B cell (primary cell): ENCODE measurements at regions not wholly inside any gene's neighbourhood (a gene's known extent, or its start where the extent isn't known, plus 50 kb on each side); places are given as distances from the start of the nearest gene placed in this dataset.

Experiments
- ATAC-seq: fragments of 200-7000 bp; cut with Tn5 transposase; one replicate; pipeline ENCODE4 v1.10.0; 2021; ENCODE audit warnings: low read depth, mild to moderate bottlenecking, moderate number of reproducible peaks, moderate library complexity
- CTCF ChIA-PET: fragments of 350-600 bp; sonication (Branson Sonifier 250); formaldehyde crosslinking; loops from one replicate; lab custom pipeline; 2021; ENCODE audit warnings: antibody characterized with exemption, inconsistent platforms; lab: Charles Lee
- POLR2A ChIA-PET: fragments of 350-600 bp; sonication (Branson Sonifier 250); formaldehyde crosslinking; loops from one replicate; lab custom pipeline; 2021; ENCODE audit warnings: antibody characterized with exemption; lab: Charles Lee
- DNase-seq: peaks from one replicate; pipeline ENCODE4 v3.0.0; 2013
- H2AFZ ChIP-seq: 2 replicates; pipeline ENCODE4 v1.6.1; 2012; ENCODE audit warnings: mild to moderate bottlenecking, low read depth, low read length; ENCODE audit not compliant: insufficient read depth, poor library complexity, severe bottlenecking
- H3K27ac ChIP-seq, 2 donors: 1 replicate in 1 of 2; 2 replicates in 1 of 2; pipeline ENCODE4 v1.5.1; 2012 to 2013; ENCODE audit warnings: low read length in 2 of 2, mild to moderate bottlenecking in 2 of 2, moderate library complexity in 1 of 2
- H3K27me3 ChIP-seq, 4 experiments: fragments of 200-600 bp in 1 of 4; sonication (generic) in 1 of 4; replicated peaks in 1 of 4; 1 replicate in 2 of 4; 2 replicates in 2 of 4; pipeline versions ENCODE4 v1.6.1 to v1.7.0; 2013 to 2016; ENCODE audit warnings: low read length in 3 of 4, mild to moderate bottlenecking in 2 of 4, mixed read lengths in 1 of 4, moderate library complexity in 1 of 4; ENCODE audit not compliant: insufficient read depth in 4 of 4, control insufficient read depth in 3 of 4; ENCODE audit errors: control extremely low read depth in 1 of 4
- H3K36me3 ChIP-seq, 2 experiments: replicated peaks in 1 of 2; 1 replicate in 1 of 2; 2 replicates in 1 of 2; pipeline versions ENCODE4 v1.6.1 to v1.7.1; 2013; ENCODE audit warnings: low read length in 1 of 2; ENCODE audit not compliant: insufficient read depth in 2 of 2, control insufficient read depth in 1 of 2; ENCODE audit errors: control extremely low read depth in 1 of 2, extremely low read depth in 1 of 2
- H3K4me1 ChIP-seq, 2 donors: fragments of 200-600 bp in 1 of 2; sonication (generic) in 1 of 2; 1 replicate in 1 of 2; 2 replicates in 1 of 2; pipeline versions ENCODE4 v1.5.1 to v1.6.1; 2013 to 2017; ENCODE audit warnings: low read length in 2 of 2; ENCODE audit not compliant: control insufficient read depth in 2 of 2, insufficient read depth in 2 of 2
- H3K4me2 ChIP-seq: replicated peaks from 2 replicates; pipeline ENCODE3; 2012; ENCODE audit warnings: mild to moderate bottlenecking, low read depth, low read length; ENCODE audit not compliant: poor library complexity, severe bottlenecking
- H3K4me3 ChIP-seq, 5 experiments: fragments of 200-600 bp in 1 of 5; sonication (generic) in 1 of 5; 1 replicate in 3 of 5; 2 replicates in 2 of 5; pipeline versions ENCODE4 v1.5.1 to v1.7.0; 2011 to 2016; ENCODE audit warnings: low read length in 4 of 5, mild to moderate bottlenecking in 4 of 5, low read depth in 2 of 5, control low read depth in 1 of 5, moderate library complexity in 1 of 5; ENCODE audit not compliant: insufficient read depth in 1 of 5; ENCODE audit errors: control extremely low read depth in 1 of 5, extremely low read depth in 1 of 5
- H3K79me2 ChIP-seq: fragments of 200-600 bp; sonication (generic); one replicate; pipeline ENCODE4 v1.6.0; 2016; ENCODE audit warnings: low read length; ENCODE audit not compliant: control insufficient read depth, insufficient read depth
- H3K9ac ChIP-seq: fragments of 200-600 bp; sonication (generic); 2 replicates; pipeline ENCODE4 v1.6.1; 2017; ENCODE audit warnings: mild to moderate bottlenecking, low read length, moderate library complexity
- H3K9me3 ChIP-seq, 3 donors: one replicate each; pipeline versions ENCODE4 v1.6.1 to v1.7.1; 2013; ENCODE audit warnings: low read length in 2 of 3; ENCODE audit not compliant: control insufficient read depth in 2 of 3, insufficient read depth in 1 of 3; ENCODE audit errors: control extremely low read depth in 1 of 3
- H4K20me1 ChIP-seq: 2 replicates; pipeline ENCODE4 v1.6.0; 2012; ENCODE audit warnings: mild to moderate bottlenecking, low read length; ENCODE audit not compliant: insufficient read depth, control insufficient read depth, poor library complexity, severe bottlenecking
- H3K27ac Mint-ChIP-seq: one replicate; pipeline ENCODE4 v1.8.0; 2021; ENCODE audit warnings: mixed read lengths
- H3K27me3 Mint-ChIP-seq: one replicate; pipeline ENCODE4 v1.8.0; 2021; ENCODE audit warnings: mixed read lengths
- H3K4me1 Mint-ChIP-seq: one replicate; pipeline ENCODE4 v1.8.0; 2021; ENCODE audit warnings: mixed read lengths
- H3K4me3 Mint-ChIP-seq: one replicate; pipeline ENCODE4 v1.8.0; 2021; ENCODE audit warnings: mixed read lengths
- H3K9me3 Mint-ChIP-seq: one replicate; pipeline ENCODE4 v1.8.0; 2022; ENCODE audit warnings: mixed read lengths; ENCODE audit not compliant: insufficient read depth
- EZH2 ChIP-seq: IDR thresholded peaks from 2 replicates; pipeline ENCODE4 v1.6.1; 2012; ENCODE audit warnings: borderline replicate concordance, low read depth, mild to moderate bottlenecking, moderate library complexity, low read length; ENCODE audit not compliant: insufficient read depth, poor library complexity, severe bottlenecking
- WGBS: methylation state at CpG from one replicate; pipeline ENCODE4 v1.1.5; 2013; ENCODE audit warnings: missing lambda C conversion rate; ENCODE audit not compliant: insufficient coverage; 5-methylcytosine and 5-hydroxymethylcytosine counted together
- intact Hi-C: fragments of 100-400 bp; cut with micrococcal nuclease; formaldehyde crosslinking; loops from one replicate; pipeline ENCODE4 v1.10.0; 2022
- TF ChIP-seq, protein P1 (sequence below): fragments of 200-600 bp; IDR thresholded peaks from one replicate; pipeline ENCODE4 v1.8.0; 2022; ENCODE audit warnings: antibody characterized with exemption, mild to moderate bottlenecking

DNA sequence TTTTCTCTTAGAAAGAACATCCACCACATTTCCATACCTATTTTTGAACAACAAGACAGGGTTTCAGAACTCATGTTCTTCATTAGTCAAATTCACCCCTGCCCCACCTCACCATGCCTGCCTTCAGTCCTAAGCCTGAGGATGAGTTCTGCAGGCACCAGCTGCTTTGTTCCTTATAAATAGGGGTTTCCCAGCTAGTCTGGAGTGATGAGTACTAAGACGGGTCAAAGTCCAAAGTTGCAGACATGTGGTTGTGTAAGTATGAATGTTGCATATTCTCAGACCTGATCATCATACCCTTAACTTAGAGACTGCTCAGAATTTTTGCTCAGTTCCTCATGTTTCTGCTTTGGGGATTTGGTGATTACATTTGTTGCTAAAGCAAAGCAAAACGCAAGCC, 257.7 kb upstream of the CDYL start:
- Histone ChIP-seq H3K27ac (no peak overlapping the region), H2AFZ (no peak overlapping the region), H3K27me3 (peaks cover 0 to 2% (median 0%) of the 10 kb centered on the region in 4 experiments), H3K36me3 (no peaks in the 10 kb centered on the region), H3K4me1 (peaks cover 0 to 3% of the 10 kb centered on the region in 2 donors), H3K9me3 (no peaks in the 10 kb centered on the region), H3K4me3 (no peak overlapping the region), H4K20me1 (no peaks in the 10 kb centered on the region), H3K4me2 (no peak overlapping the region), H3K9ac (no peak overlapping the region), H3K79me2 (no peaks in the 10 kb centered on the region)
- peaks cover 4% of the 10 kb centered on the region for H3K4me1 Mint-ChIP-seq
- no CpG with 5 or more reads among the region's 2 CpGs for WGBS
- H3K27me3 Mint-ChIP-seq: peaks cover 20% of the 10 kb centered on the region
- no peak overlapping the region for H3K27ac Mint-ChIP-seq
- ChIA-PET POLR2A (no interaction called here), CTCF (no interaction called here)
- no peak overlapping the region for H3K4me3 Mint-ChIP-seq
- TF ChIP-seq, protein P1, sequence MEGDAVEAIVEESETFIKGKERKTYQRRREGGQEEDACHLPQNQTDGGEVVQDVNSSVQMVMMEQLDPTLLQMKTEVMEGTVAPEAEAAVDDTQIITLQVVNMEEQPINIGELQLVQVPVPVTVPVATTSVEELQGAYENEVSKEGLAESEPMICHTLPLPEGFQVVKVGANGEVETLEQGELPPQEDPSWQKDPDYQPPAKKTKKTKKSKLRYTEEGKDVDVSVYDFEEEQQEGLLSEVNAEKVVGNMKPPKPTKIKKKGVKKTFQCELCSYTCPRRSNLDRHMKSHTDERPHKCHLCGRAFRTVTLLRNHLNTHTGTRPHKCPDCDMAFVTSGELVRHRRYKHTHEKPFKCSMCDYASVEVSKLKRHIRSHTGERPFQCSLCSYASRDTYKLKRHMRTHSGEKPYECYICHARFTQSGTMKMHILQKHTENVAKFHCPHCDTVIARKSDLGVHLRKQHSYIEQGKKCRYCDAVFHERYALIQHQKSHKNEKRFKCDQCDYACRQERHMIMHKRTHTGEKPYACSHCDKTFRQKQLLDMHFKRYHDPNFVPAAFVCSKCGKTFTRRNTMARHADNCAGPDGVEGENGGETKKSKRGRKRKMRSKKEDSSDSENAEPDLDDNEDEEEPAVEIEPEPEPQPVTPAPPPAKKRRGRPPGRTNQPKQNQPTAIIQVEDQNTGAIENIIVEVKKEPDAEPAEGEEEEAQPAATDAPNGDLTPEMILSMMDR: no peak
- TF ChIP-seq EZH2: no peak
- DNase-seq (no peak), ATAC-seq (no peak)
- no peaks in the 10 kb centered on the region for H3K9me3 Mint-ChIP-seq
- intact Hi-C loops: no loop called here

DNA sequence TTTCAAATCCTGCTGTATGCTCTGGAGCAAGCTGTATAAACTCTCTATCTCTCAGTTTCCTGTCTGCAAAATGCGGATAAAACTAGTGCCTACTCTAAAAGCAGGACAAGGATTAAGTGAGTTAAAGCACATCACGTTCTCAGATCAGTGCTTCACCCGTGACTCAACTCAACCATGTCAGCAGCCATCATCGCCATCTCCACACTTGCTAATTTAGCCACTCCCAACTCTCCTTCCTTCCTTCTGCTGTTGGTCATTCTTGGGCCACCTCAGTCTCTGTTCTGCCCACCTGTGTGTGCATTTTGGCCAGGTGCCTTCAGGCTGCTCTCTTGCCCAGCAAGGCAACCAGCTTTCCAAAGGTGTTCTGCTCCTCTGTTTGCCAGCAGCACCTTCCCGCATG, 260.0 kb upstream of the CDYL start:
- Histone ChIP-seq H3K4me3 (no peak overlapping the region), H3K36me3 (no peaks in the 10 kb centered on the region), H3K27ac (no peak overlapping the region), H3K9me3 (peaks cover 0 to under 1% (median 0%) of the 10 kb centered on the region in 3 donors), H4K20me1 (no peaks in the 10 kb centered on the region), H3K9ac (no peak overlapping the region), H3K27me3 (no peaks in the 10 kb centered on the region), H3K4me1 (no peaks in the 10 kb centered on the region), H3K4me2 (no peak overlapping the region), H2AFZ (no peak overlapping the region), H3K79me2 (no peaks in the 10 kb centered on the region)
- no peak for TF ChIP-seq EZH2
- TF ChIP-seq, protein P1: no peak
- WGBS: 84% methylated on average over 5 of the region's 5 CpGs
- ChIA-PET CTCF (no interaction called here), POLR2A (interaction anchor here (0.6 kb wide), 1 partner anchor 84 kb away, joined by 7 read pairs; no protein-coding TSS in a partner anchor)
- DNase-seq: no peak
- Mint-ChIP-seq H3K27ac (no peak overlapping the region), H3K9me3 (no peaks in the 10 kb centered on the region), H3K27me3 (peaks cover 12% of the 10 kb centered on the region), H3K4me3 (no peak overlapping the region), H3K4me1 (no peaks in the 10 kb centered on the region)
- intact Hi-C loops: no loop called here
- no peak for ATAC-seq
